KMS-11 (cell line): ENCODE measurements at regions not wholly inside any gene's neighbourhood (a gene's known extent, or its start where the extent isn't known, plus 50 kb on each side); places are given as distances from the start of the nearest gene placed in this dataset.

Experiments used
- H2AFZ ChIP-seq: fragments of 200-600 bp; sonication (generic); 2 replicates; pipeline ENCODE4 v1.6.1; 2016; ENCODE audit warnings: antibody characterized with exemption, mixed run types, low read depth
- H3K27ac ChIP-seq: fragments of 200-600 bp; sonication (generic); 2 replicates; pipeline ENCODE4 v1.6.1; 2016; ENCODE audit warnings: mild to moderate bottlenecking, mixed run types
- H3K27me3 ChIP-seq: fragments of 200-600 bp; sonication (generic); 2 replicates; pipeline ENCODE4 v1.6.1; 2017; ENCODE audit warnings: mild to moderate bottlenecking, low read depth, mixed run types, moderate library complexity; ENCODE audit not compliant: insufficient read depth
- H3K36me3 ChIP-seq: fragments of 200-600 bp; sonication (generic); 2 replicates; pipeline ENCODE4 v1.6.1; 2017; ENCODE audit warnings: mild to moderate bottlenecking, mixed run types; ENCODE audit not compliant: insufficient read depth
- H3K4me1 ChIP-seq: fragments of 200-600 bp; sonication (generic); 2 replicates; pipeline ENCODE4 v1.6.1; 2016; ENCODE audit warnings: mild to moderate bottlenecking, low read depth, mixed run types; ENCODE audit not compliant: poor library complexity, severe bottlenecking
- H3K4me2 ChIP-seq: fragments of 200-600 bp; sonication (generic); 2 replicates; pipeline ENCODE4 v1.7.0; 2016; ENCODE audit warnings: mild to moderate bottlenecking, mixed run types
- H3K4me3 ChIP-seq: fragments of 200-600 bp; sonication (generic); IDR thresholded peaks from 2 replicates; pipeline ENCODE4 v1.6.1; 2017; ENCODE audit warnings: low read depth, low read length, mixed read lengths; ENCODE audit not compliant: insufficient read depth
- H3K79me2 ChIP-seq: fragments of 200-600 bp; sonication (generic); 2 replicates; pipeline ENCODE4 v1.6.1; 2016; ENCODE audit warnings: low read depth, mixed run types; ENCODE audit not compliant: insufficient read depth
- H3K9ac ChIP-seq: fragments of 200-600 bp; sonication (generic); 2 replicates; pipeline ENCODE4 v1.6.1; 2016; ENCODE audit warnings: mild to moderate bottlenecking, mixed run types
- H4K20me1 ChIP-seq: fragments of 200-600 bp; sonication (generic); 2 replicates; pipeline ENCODE4 v1.6.1; 2016; ENCODE audit warnings: mild to moderate bottlenecking, mixed run types; ENCODE audit not compliant: insufficient read depth
- CTCF ChIP-seq: fragments of 200-600 bp; sonication (generic); conservative IDR thresholded peaks from 2 replicates; pipeline ENCODE4 v1.6.1; 2017; ENCODE audit warnings: low read depth, mild to moderate bottlenecking, antibody characterized with exemption, low read length, moderate library complexity, mixed read lengths

GRCh38 chr16:6076631-6077030 is 979.0 kb upstream of the EEF2KMT start:
- Histone ChIP-seq H3K36me3 (no peaks in the 10 kb centered on the region), H3K27ac (no peak overlapping the region), H2AFZ (no peak overlapping the region)

DNA sequence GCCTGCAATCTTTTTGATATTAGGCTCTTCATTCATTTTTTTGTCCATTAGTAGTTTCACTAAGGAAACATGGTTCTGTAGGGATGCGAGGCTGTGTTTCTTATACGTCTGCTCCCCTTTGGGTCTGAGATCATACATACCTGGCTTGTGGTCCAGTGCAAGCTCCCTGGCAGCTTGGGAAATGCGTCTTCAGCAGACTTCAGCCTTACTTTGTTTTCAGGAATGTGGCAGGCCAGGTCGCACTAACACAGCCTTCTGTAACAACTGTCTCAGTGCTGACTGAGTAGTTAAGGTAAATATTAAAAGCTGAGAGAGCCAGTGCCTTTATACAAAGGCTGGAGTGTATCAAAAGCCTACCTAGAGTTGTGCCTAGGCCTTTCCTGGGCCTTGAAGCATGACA is 970.5 kb upstream of the EEF2KMT start:
- H3K27me3 ChIP-seq = no peaks in the 10 kb centered on the region

More at GRCh38 chr16:6076631-6077030, 979.0 kb upstream of the EEF2KMT start:
- Histone ChIP-seq H3K4me2 (no peak overlapping the region), H3K79me2 (no peaks in the 10 kb centered on the region), H4K20me1 (no peaks in the 10 kb centered on the region), H3K9ac (no peak overlapping the region), H3K4me3 (no peak overlapping the region), H3K4me1 (no peaks in the 10 kb centered on the region), H3K27me3 (no peaks in the 10 kb centered on the region)
- TF ChIP-seq CTCF = no peak

GRCh38 chr16:6066652-6067051 is 969.1 kb upstream of the EEF2KMT start:
- H3K36me3 ChIP-seq = no peaks in the 10 kb centered on the region
- H4K20me1 ChIP-seq = no peaks in the 10 kb centered on the region
- TF ChIP-seq CTCF = no peak
- no peak overlapping the region for H3K27ac ChIP-seq
- no peaks in the 10 kb centered on the region for H3K79me2 ChIP-seq
- H3K4me2 ChIP-seq = no peak overlapping the region
- H3K27me3 ChIP-seq = no peaks in the 10 kb centered on the region
- no peak overlapping the region for H2AFZ ChIP-seq
- H3K4me1 ChIP-seq = no peaks in the 10 kb centered on the region
- H3K9ac ChIP-seq = no peak overlapping the region
- no peak overlapping the region for H3K4me3 ChIP-seq

More for the DNA sequence above, 970.5 kb upstream of the EEF2KMT start:
- H2AFZ ChIP-seq = no peak overlapping the region
- H3K9ac ChIP-seq = no peak overlapping the region
- H3K27ac ChIP-seq = no peak overlapping the region
- no peaks in the 10 kb centered on the region for H3K36me3 ChIP-seq
- H4K20me1 ChIP-seq = no peaks in the 10 kb centered on the region
- H3K4me3 ChIP-seq = no peak overlapping the region
- no peak overlapping the region for H3K4me2 ChIP-seq
- no peak for TF ChIP-seq CTCF
- no peaks in the 10 kb centered on the region for H3K79me2 ChIP-seq
- H3K4me1 ChIP-seq = no peaks in the 10 kb centered on the region

DNA sequence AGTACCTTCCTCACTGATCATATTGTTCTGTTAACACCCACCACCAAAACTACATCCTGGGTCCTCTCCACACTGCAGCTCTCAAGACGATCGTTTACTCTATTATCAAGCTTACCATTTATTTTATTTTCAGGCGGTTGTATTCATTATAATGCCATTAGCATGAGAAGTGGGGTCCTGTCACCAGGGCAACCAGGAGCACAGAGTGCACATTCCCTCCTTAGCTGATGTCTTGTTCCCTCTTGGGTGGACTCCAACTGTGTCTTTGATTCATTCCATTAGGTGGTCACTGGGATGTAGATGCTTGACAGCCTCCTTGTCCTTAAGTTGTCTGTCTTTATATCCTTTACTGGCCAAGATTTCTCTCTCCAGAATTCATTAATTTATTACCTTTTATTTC is 965.9 kb upstream of the EEF2KMT start:
- TF ChIP-seq CTCF = no peak
- Histone ChIP-seq H3K79me2 (no peaks in the 10 kb centered on the region), H3K27ac (no peak overlapping the region), H3K4me3 (no peak overlapping the region), H3K36me3 (no peaks in the 10 kb centered on the region), H4K20me1 (no peaks in the 10 kb centered on the region), H3K4me2 (no peak overlapping the region), H3K9ac (no peak overlapping the region), H3K27me3 (no peaks in the 10 kb centered on the region), H3K4me1 (no peaks in the 10 kb centered on the region), H2AFZ (no peak overlapping the region)
